NK-92 treated with Interleukin-12 subunit alpha and Interleukin-12 subunit beta, amount 100 ng/mL, for 24 hours (cell line): ENCODE measurements at regions not wholly inside any gene's neighbourhood (a gene's known extent, or its start where the extent isn't known, plus 50 kb on each side); places are given as distances from the start of the nearest gene placed in this dataset.

Experiments used
- DNase-seq: peaks from one replicate; lab custom pipeline; 2025; lab: John Stamatoyannopoulos, UW

- no peak for DNase-seq
Observed at GRCh38 chr7:16978358-16979244, 96.8 kb upstream of the AGR3 start.

GRCh38 chr7:16980539-16980938, 98.8 kb upstream of the AGR3 start:
- DNase-seq: no peak

- DNase-seq: no peak
Observed at GRCh38 chr7:16982640-16983350, 101.0 kb upstream of the AGR3 start.

- no peak for DNase-seq
Observed at GRCh38 chr7:16984375-16984774, 102.6 kb upstream of the AGR3 start.

GRCh38 chr7:16985621-16986020, 103.8 kb upstream of the AGR3 start:
- DNase-seq: no peak

- no peak for DNase-seq
Observed at GRCh38 chr7:16986755-16987154, 105.0 kb upstream of the AGR3 start.

- no peak for DNase-seq
Observed at GRCh38 chr7:16989811-16990413, 108.1 kb upstream of the AGR3 start.

- DNase-seq: no peak
Observed at GRCh38 chr7:16991551-16991950, 109.8 kb upstream of the AGR3 start.

GRCh38 chr7:16993543-16993942, 111.8 kb upstream of the AGR3 start:
- no peak for DNase-seq

GRCh38 chr7:16998481-16999051, 116.8 kb upstream of the AGR3 start:
- DNase-seq: no peak

- no peak for DNase-seq
Observed at GRCh38 chr7:16999541-17000267, 117.9 kb upstream of the AGR3 start.

GRCh38 chr7:17005271-17005670, 123.5 kb upstream of the AGR3 start:
- no peak for DNase-seq

- DNase-seq: no peak
Observed at GRCh38 chr7:17007841-17008240, 126.1 kb upstream of the AGR3 start.

GRCh38 chr7:17009007-17009719, 127.4 kb upstream of the AGR3 start:
- no peak for DNase-seq

- DNase-seq: no peak
Observed at GRCh38 chr7:17009933-17010332, 128.2 kb upstream of the AGR3 start.

GRCh38 chr7:17010637-17011300, 129.0 kb upstream of the AGR3 start:
- DNase-seq: no peak

GRCh38 chr7:17013204-17013603, 131.4 kb upstream of the AGR3 start:
- no peak for DNase-seq

- DNase-seq: no peak
Observed at GRCh38 chr7:17014686-17015085, 132.9 kb upstream of the AGR3 start.

- DNase-seq: no peak
Observed at GRCh38 chr7:17015598-17016031, 133.8 kb upstream of the AGR3 start.

GRCh38 chr7:17016402-17017010, 134.7 kb upstream of the AGR3 start:
- no peak for DNase-seq
